Fibroblast of skin of right quadriceps (primary cell): ENCODE measurements at regions not wholly inside any gene's neighbourhood (a gene's known extent, or its start where the extent isn't known, plus 50 kb on each side); places are given as distances from the start of the nearest gene placed in this dataset.
A peak's percentile ranks its signal among the peaks of the same experiment; 100 is the strongest.
"Not testable (repeated sequence)": the region's sequence is repeated elsewhere in the genome, so short reads cannot be mapped to it uniquely, and the experiment has no call there.

ENCODE experiments used
- DNase-seq: peaks from one replicate; pipeline ENCODE4 v3.0.0-alpha.2; 2013

- DNase-seq = peak; percentile 11
Observed at GRCh38 chr1:101185421-101185820, 51.4 kb upstream of the S1PR1 start.

GRCh38 chr1:101183388-101183699, 53.5 kb upstream of the S1PR1 start:
- peak; percentile 17 for DNase-seq

GRCh38 chr1:101182627-101183387, 54.0 kb upstream of the S1PR1 start:
- DNase-seq = no peak

GRCh38 chr1:101181930-101182329, 54.9 kb upstream of the S1PR1 start:
- no peak for DNase-seq

GRCh38 chr1:101178688-101179491, 57.9 kb upstream of the S1PR1 start:
- no peak for DNase-seq

DNA sequence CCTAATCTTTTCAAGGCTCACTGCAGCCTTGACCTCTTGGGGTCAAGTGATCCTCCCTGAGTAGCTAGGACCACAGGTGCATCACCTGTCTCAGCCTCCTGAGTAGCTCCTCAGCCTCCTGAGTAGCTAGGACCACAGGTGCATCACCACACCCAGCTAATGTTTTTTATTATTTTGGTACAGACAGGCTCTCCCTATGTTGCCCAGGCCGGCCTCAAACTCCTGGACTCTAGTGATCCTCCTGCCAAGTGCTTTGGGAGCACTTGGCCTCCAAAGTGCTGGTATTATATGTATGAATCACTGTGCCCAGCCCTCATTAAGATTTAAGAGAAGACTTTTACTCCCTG, 58.5 kb upstream of the S1PR1 start:
- no peak for DNase-seq

DNA sequence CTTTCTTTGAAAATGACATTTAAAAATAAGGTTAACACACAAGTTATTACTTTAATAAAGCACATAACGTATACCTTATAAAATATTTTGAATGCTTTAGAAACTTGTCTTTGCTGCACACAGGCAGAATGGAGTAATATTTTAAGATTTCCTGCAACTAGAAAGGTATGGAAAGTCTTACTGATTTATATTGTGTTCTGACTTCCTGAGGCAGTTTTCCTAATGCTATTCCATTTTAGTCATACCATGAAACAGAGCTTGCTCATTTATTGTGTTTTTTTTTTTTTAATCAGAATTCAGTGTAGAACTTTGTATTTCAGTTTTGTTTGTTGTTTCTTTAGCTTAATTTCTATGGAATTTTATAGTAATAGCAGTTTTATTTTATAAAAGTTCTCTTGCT, 60.9 kb upstream of the S1PR1 start:
- peak; percentile 44 for DNase-seq

- DNase-seq = no peak
Observed at GRCh38 chr1:101175466-101175865, 61.4 kb upstream of the S1PR1 start.

DNA sequence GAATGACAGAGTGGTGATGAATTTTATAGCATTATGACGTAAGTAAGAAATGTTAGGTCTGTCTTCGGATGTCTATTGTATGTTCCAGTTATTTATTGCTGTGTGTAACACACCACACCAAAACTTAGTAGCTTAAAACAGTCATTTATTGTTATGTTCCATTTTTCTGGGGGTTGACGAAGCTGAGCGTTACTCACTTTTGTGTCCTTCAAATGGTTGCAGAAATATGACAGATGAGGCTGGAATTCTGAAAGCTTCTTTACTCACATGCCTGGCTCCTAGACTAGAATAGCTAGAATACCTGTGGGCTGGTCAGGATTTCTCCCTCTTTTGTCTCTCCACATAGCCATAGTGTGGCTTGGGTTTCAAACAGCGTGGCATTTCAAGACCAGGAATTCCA, 62.1 kb upstream of the S1PR1 start:
- DNase-seq = peak; percentile 97

DNA sequence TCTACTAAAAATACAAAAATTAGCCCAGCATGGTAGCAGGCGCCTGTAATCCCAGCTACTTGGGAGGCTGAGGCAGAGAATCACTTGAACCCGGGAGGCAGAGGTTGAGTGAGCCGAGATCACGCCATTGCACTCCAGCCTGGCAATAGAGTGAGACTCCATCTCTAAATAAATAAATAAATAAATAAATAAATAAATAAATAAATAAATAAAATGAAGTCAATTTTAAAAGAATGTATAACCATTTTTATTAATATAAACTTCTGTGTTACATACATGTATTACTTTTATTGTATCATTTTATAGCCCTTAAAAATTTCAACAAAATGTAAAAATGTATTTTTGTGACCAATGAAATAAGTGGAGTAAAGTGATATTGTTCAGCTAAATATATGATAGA, 62.5 kb upstream of the S1PR1 start:
- DNase-seq = not testable (repeated sequence)

DNA sequence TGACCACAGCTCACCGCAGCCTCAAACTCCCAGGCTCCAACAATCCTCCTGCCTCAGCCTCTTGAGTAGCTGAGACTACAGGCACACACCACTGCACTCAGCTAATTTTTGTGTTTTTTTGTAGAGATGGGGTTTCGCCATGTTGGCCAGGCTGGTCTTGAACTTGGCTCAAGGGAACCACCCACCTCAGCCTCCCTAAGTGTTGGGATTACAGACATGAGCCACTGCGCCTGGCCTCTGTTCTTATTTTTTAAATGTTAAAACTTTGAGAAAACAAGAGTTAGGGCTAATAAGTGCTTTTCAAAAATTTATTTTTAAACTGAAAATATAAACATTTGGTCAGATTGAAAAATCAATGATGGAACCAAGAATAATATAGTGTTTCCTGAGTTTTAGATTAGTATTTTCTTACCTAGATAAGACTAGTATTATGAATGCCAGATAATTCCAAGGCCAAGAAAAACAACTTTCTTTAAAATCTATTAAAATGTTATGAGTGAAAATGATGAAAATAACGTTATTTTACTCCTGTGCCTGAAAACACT, 66.2 kb upstream of the S1PR1 start:
- DNase-seq = no peak

- peak; percentile 42 for DNase-seq
Observed at GRCh38 chr1:101167891-101168290, 68.9 kb upstream of the S1PR1 start.

DNA sequence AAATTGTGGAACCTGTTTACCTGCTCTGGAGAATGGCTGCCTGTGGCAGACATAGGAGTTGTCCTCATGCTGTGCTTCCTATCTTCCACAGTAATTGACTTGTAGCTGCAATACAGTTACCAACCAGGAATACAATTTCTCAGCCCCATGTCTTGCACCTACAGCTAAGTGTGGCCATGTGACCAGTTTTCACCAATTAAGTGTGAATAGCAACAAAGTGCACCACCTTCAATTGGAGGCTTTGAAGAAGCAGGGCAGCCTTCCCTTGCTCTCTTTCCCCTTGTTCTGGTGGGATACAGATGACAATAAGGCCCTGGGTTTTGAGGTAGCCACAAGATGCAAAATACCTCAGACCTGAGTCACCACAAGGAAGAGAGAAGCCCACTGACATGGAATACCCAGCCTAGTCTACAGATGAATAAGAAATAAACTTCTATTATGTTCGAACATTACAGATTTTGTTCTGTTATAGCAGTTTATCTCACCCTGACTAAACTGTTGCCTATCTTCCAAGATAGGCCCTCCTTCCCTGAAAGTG, 70.2 kb upstream of the S1PR1 start:
- DNase-seq = peak; percentile 60

- DNase-seq = no peak
Observed at GRCh38 chr1:101165954-101166353, 70.9 kb upstream of the S1PR1 start.

DNA sequence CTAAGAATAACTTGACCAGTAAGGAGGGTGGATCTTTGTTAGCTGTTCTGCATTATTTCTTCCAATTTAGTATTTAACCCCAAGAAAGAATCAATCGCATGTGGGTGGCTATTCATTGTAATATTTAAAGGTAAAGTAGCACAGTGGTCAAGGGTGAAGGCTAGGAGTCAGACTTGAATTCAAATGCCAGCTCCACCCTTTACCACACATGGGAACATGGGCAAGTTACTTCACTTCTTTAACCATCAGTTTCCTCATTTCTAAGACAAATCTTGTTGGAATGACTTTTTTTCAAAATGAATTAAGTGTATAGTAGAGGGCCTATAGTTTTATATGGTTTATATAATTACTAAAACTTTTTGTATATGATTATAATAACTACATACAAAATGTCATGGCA, 71.3 kb upstream of the S1PR1 start:
- DNase-seq = no peak

- DNase-seq = no peak
Observed at GRCh38 chr1:101164776-101165175, 72.0 kb upstream of the S1PR1 start.

GRCh38 chr1:101162736-101163735, 73.8 kb upstream of the S1PR1 start:
- DNase-seq = no peak

DNA sequence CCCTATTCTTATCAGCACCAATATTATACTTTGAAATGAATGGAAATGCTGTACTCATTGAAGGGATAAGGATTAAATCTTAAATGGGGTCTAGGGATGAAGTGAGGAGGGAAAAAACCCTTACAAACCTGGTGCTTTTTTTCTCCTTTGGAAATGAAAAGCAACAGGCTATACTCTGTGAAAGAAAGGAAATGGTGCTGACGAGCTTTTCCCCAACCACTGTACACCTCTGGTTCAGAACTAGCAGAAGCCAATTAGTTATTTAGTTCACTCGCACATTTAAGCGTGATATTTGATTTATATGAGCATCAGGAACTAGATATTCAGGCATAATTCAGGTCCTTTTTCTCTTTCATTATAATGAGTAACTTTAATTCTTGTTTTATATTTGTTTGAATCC, 74.5 kb upstream of the S1PR1 start:
- no peak for DNase-seq

DNA sequence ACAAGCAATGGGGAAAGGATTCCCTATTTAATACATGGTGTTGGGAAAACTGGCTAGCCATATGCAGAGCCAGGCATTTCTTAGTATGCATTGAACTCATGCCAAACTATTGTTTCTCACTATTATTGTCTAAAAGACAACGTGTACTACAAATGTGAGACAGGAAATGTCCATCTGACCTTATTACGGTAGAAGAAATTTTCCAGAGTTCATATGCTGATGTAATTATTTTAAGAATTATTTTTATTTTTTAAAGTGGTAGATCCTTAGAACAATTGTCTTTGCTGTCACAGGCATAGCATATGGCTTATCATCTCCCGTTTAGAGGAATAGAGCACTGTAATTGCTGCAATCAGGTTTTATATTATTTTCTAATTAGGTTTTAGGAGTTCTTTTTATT, 75.2 kb upstream of the S1PR1 start:
- DNase-seq = no peak

DNA sequence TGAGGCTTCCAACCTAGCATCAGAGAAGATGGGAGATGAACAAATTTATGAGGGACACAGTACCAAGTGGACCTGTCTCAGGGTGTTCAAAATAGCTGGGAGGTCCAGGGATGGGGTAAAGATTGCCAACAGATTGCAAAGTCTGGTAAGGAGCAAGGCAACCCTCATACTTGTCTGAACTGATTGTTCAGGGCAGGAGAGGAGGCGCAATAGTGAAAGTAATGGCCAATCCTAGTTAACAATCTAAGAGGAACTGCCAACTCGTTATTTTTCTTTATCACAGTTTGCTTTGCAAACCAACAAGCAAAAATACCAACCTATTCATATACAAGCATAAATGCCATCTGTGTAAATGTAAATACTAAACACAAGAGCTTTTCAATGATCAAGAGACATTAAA, 78.4 kb upstream of the S1PR1 start:
- no peak for DNase-seq

DNA sequence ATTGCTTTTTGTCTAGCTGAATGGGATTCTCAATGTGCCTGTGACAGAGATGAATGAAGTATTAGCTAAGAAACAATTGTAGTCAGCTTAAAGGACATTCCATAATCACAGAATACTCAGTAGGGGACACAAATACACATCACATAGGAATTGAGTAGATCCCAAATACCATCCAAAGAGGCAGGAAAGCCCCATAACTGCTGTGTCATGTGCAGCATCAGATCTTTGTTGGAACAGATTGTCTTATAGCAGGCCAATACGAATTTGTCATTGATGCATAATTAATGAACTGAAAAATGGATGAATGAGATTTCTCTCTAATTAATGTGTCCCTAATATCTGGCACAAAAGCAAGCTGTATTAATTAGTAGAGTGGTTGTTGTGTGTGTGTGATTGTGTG, 82.3 kb upstream of the S1PR1 start:
- no peak for DNase-seq

DNA sequence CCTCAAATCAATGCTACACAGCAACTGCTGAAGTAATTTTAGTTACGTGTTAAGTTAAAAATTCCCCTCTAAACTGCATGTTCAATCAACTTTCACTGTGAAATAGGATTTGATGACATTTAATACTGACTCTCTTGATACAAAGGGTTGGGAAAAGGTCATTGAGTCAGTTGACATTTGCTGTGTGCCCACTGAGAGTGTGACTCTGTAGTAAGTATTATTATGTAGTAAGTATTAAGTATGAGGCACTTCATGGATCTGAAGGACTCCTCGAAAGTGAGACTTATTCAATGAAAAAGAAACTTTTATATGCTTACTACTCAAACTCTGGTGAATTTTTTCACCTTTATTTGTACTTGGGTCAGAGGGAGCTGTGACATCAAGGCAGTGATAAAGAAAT, 83.1 kb upstream of the S1PR1 start:
- no peak for DNase-seq

DNA sequence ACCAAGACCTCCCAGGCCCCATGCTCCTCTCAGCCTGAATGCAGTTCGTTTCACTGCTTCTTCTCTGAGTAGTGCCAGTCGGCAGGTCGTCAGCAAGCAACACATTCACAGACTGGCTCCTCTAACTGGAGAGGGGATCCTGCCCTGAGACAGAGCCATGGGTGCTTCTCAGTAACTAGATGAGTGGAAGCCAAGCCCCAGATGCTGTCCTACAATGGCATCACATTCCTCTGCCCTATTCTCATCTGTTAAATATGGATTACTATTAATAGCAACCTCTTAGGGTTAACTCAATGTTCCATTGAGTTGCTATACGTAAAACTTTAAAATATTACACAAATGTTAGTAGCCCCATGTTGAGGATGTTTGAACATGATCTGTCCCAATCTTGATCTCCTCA, 84.2 kb upstream of the S1PR1 start:
- DNase-seq = no peak
